Vagina (tissue), 2 donors: ENCODE measurements at regions not wholly inside any gene's neighbourhood (a gene's known extent, or its start where the extent isn't known, plus 50 kb on each side); places are given as distances from the start of the nearest gene placed in this dataset.

Experiments used
- CTCF ChIP-seq, 3 experiments: fragments of 450-650 bp in 2 of 3; fragments of 200-600 bp in 1 of 3; sonication (generic) in 1 of 3; IDR thresholded peaks; one replicate each; pipeline ENCODE4 v1.5.1; 2017 to 2019; ENCODE audit warnings: antibody characterized with exemption in 3 of 3, mild to moderate bottlenecking in 2 of 3, moderate library complexity in 2 of 3
- POLR2A ChIP-seq, 2 donors: fragments of 450-650 bp; IDR thresholded peaks; one replicate each; pipeline ENCODE4 v1.6.1; 2017; ENCODE audit warnings: antibody characterized with exemption in 2 of 2, mild to moderate bottlenecking in 2 of 2, moderate library complexity in 2 of 2
- POLR2AphosphoS5 ChIP-seq, 2 donors: sonication (generic); formaldehyde crosslinking; IDR thresholded peaks; one replicate each; pipeline ENCODE4 v1.9.0; 2017; ENCODE audit warnings: antibody characterized with exemption in 2 of 2, mild to moderate bottlenecking in 2 of 2, low read depth in 1 of 2; ENCODE audit not compliant: insufficient read depth in 1 of 2

GRCh38 chr20:51175156-51175555, 152.2 kb upstream of the KCNG1 start:
- TF ChIP-seq POLR2A (IDR thresholded peaks at IDR 0.05) (no peak), CTCF (IDR thresholded peaks at IDR 0.05) (no peak), POLR2AphosphoS5 (IDR thresholded peaks at IDR 0.05; ENCODE audit: insufficient read depth in 1 of 2, low read depth in 1 of 2) (no peak)
